SKM-1 treated with dmso at 0.1 percent for 144 hours (cell line): ENCODE measurements at regions not wholly inside any gene's neighbourhood (a gene's known extent, or its start where the extent isn't known, plus 50 kb on each side); places are given as distances from the start of the nearest gene placed in this dataset.
A peak's percentile ranks its signal among the peaks of the same experiment; 100 is the strongest.

Source experiments
- DNase-seq: peaks from one replicate; lab custom pipeline; 2025; ENCODE audit not compliant: unreplicated experiment; lab: John Stamatoyannopoulos, UW

DNA sequence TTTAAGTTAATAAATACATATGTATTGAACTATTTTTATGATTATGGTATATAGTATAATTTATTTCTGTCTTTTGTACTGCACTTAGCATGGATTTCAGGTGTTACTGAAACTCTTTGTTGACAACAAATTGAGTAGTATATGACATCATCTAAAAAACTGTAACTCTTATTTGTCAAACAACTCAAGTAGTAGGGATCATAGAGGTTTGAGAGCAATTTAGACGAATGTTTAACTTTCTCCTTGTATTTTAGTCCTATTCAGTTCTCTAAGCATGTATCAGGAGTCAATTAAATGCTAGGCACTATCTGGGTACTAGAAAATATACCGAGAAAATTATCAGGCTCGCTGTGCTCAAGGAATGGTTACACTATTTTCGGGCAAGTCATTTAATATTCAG is 595.2 kb downstream of the METTL15 start:
- no peak for DNase-seq

DNA sequence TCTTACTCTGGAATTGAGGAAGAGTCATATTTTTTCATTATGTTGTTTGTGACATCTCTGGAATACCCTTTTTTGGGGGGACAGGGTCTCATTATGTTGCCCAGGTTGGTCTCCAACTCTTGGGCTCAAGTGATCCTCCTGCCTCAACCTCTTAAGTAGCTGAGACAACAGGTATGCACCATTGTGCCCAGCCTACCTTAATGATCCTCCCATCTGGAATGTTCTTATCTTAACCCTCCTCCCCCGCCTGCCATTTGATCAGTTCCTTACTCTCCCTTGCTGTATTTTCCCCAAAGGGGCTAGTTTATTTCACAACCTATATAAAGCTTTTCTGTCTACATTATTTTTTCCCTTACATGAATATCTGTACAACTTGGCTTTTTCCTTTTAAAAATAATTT is 594.7 kb downstream of the METTL15 start:
- DNase-seq: no peak

DNA sequence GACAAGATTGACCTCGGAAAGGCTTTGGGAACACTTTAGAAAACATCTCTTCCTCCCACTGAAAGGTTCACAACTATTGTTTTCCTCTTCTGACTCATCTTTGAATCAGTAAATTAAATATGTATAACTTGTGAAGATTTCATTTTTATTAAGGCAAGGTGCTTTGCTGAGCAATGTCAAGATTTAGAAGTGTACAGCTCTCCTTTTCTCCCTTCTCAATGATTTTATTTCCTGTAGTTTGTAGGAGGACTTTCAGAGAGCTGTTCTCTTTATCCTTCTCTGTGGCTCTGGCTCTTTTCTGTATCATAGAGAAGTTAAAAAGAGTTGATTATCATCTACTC is 594.2 kb downstream of the METTL15 start:
- DNase-seq: no peak

DNA sequence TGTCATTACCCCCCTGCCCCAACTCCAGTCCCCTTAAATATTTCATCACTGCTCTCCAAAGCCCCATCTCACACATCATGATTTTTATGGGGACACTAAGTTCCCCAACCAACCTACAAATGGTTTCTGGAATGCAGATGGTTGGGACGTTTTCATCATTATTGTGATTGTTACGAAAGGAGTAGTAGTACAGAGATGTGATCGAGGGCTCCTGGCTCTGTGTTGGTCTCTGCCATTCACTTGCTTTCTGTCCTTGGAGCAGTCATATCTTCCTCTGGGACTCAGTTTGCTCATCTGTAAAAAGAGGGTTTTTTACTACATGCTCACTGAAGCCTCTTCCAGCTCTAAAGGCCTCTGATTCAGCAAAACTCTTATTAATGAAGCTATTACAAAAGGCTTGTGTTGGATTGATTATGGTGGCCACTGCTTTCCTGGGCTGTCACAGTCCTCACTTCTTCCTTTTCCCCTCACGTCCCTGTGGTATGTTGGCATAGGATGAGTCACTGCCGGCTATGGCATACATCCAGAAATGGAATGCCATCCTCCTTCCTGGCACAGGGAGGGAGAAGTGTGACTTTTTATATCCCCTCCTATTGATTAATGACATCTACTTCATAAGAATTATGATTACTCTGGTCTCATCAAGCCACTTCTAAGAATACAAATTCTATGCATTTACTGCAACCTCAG is 593.7 kb downstream of the METTL15 start:
- no peak for DNase-seq

DNA sequence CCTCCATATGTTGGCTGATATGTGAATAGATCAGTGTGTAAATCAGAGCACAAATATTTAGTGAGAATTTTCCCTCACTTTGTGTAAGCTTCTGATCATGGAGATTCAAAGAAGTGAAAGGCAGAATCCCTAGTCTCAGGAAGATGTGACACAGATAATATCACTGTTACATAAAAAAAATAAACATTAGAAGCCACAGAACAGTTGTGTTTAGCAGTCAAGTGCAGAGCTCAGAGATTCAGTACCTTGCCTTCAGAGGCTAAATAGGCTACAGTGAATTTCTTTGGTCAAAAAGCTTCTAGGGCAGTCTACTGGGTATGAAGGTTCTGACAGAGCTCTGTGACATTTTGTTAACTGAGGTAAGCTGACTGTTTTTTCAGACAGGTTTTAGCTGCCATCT is 591.5 kb downstream of the METTL15 start:
- DNase-seq: no peak

DNA sequence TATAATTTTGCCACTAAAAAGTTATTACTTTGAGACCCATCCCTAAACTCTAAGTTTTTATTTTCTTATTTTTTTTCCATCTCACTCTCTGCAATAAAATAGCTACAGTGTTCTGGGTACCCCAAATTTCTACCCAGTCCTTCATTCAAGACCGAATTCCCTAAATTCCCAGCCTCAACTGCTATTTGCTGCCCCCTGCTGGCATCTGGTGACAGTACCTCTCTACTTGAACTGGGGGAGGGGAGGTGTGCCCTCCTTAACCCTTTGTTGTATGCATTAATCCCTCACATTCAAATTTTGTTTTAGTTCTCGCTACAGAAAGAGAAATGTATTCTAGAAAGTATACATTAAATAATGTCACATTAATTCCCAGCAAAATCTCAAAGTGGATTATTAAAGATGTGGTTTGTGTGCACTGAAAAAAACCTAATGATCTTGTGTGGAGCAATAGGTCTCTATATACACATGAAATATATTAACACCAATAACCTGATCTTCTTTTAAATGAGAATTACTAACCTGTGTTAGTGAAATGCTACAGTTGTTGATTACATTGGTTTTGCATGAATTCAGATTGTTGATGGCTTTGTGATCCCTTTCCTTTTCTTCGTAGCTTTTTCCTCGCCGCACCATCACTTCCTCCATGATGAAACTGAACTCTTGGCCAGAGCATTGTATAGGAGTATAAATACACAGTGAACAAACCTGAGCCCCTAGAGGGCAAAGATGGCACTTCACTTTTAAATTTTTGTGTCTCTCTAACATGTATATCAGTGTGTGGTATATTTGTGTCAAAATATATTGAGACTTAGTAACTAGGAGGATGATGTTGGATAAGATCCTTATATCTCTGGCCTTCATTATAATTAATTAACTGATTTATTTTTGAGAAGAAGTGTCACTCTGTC is 590.0 kb downstream of the METTL15 start:
- peak; percentile 21 for DNase-seq

DNA sequence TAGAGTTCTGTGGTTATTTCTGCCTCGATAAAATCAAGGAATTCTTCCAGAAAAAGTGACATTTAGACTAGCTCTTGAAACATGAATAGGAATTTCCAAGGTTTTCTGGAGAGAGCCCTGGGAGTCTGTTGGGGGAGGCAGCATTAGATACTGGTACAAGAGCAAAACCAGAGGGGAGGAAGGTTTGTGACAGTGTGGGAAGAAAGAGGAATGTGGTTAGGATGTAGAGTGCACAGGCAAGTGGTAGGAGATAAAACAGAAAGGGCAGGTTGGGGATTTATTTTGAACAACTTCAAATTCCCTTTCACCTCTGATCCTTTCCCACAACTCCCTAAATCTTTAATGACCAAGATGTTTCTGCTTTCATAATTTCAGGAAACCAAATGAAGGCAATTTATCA is 588.4 kb downstream of the METTL15 start:
- no peak for DNase-seq

DNA sequence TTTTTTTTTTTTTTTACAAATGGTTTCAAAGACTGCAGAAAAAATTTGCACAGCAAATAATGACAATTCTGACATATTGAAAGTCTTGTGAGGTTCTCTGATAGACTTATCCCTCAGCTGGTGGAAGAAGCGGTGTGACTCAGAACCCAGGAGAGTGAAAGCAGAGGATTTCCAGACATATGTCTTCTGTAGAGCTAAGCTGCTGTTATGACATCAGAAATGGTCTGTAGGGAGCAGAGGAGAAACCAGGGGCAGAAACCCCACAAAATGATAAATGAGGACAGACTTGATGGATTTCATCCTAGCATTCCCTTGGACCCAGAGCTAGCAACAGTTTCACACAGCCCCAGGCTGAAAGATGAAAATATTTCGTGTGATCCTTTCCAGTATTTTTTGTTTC is 582.6 kb downstream of the METTL15 start:
- DNase-seq: no peak

DNA sequence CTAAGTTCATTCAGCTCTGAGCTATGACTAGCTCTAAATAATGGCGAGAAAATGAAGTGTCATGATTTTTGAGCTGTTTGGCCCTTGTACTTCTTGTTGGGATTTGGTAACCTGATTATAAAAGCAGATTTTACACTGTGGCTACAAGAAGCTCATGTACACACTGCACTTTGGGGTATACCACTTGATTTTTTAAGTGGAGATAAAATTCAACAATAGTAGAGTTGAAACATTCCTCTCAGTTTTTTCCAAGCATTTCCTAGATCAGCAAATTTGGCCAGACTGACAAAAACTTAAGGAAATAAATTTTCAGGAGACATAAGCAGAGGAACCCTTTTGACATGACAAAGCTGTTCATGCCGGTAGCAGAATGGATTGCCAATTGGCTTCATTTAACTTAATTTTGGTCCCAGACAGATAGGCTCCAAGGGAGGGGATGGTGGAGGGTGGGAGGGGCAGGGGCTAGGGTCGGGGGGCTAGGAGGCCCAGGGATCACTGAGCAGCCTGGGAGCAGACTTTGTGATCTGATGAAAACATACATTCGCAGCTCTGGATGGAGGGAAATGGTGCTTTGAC is 575.9 kb downstream of the METTL15 start:
- no peak for DNase-seq

DNA sequence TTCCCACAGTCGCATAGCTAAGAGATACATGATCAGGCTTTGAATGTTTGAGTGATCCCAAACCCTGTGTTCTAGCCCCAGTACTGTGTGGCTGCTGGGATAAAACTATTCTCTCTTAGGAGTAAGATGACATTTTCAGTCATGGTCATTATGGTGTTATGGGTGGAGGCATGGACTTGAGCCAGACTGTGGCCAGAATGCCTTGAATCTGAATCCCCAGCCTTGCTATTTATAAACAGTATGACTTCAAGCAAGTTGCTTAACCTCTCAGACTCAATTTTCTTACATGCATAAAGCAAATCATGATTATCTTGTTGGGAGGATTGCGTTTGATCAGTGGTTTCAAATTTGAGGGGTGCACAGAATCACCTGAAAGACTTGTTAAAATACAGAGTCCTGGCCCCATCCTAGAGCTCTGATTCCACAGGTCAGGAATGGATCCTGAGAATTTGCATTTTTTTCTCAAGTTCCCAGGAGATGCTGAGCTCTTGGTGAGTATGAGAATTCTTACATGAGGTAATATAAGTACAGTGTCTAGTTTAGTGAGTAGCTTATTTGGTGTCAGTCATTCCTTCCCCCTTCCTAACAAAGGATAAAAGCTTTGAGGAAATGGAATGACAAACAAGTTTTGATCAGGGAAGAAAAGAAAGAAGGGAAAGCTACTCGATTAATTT is 571.7 kb downstream of the METTL15 start:
- DNase-seq: no peak

DNA sequence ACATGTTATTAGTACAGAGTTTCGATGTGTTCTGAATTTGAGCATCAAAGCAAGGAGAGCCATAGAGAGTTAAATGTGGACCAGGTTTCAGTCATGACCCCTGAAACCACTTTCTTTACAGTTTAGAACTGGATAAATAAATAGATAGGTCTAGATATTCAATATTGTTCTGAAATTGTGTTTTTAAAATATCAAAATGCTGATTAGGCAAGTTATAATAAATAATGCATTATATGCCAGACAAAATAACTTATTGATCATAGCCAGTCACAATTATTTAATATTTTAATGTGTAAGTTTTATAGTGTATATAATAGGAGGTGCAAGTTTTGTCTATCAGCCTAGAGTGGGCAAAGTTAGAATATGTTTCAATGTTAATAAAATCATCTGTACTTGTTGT is 569.5 kb downstream of the METTL15 start:
- no peak for DNase-seq

DNA sequence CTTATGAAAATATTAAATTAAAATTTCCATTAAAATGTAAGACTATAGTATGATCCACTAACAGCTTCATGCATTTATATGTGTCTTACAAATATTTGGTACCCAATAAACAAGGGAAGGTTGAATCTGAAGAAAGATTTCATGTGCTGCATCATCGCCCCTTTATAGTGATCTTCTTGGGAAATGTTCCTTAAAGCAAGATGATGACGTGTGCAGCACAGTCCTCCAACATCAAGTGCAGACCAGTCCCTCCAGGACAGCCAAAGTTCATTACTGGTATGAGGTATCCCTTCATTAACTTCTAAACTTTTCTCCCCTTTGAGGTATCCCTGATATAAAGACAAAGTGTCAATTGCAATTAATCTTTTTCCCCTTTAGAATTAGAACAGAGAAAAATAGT is 567.0 kb downstream of the METTL15 start:
- DNase-seq: no peak

DNA sequence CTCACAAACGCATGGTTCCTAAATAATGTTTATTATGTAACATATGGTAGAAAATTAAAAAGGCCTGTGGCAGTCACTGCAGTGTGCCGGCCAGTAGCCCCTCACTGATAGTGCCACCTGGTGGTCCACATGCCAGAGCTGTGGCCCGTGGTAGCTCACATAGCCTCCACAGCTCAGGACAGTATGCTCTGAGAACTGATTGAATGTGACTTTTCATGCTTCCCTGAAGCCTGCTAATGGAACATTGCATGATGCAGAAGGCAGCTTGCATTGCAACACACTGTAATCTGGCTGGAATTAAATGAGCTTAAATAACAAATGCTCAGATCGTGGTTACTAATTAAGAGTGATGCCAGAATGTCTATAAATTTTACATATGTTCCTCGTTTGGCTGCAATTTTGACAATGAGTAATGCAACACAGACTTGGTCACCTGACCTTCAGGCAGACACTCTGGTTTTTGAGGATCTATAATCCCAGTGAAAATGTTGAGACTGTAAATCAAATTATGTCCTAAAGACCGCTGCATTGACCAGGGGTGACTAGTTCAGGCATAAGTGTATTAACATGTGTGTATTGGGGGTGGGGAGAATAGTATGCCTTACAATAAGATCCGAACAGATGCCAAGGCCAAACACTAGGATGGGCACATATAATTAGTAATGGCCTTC is 566.4 kb downstream of the METTL15 start:
- no peak for DNase-seq

DNA sequence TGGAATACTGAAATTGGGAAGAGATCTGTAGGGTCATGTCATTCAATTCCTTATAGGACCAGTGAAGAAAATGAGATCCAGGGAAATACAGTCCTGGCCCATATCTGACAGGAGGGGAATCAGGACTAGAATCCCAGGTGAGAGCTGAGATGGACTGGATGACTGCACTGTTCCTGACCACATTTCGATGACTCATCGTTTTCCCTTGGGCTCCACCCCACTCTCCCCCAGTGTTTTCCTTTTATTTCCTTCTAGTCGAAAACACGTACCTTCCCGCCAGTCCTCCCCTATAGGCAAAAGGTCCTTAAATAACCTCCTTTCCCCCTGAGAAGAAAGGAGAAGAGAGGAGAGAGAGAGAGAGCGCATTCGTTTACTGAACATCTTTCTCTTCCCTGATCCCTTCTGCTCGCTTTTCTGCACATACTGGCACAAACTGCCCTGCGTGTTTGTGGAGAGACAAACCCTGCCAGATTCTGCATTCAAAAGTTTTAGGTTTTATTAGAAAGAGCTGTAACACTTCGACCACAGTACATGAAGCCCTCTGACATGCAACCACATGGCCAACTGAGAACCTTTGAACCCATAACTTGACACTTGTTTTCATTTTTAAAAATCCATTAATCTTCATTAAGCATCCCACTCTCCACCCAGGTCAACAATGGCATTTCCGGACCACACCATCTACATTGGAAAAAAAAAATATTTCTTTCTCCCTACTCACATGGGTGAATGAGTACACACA is 565.7 kb downstream of the METTL15 start:
- no peak for DNase-seq

DNA sequence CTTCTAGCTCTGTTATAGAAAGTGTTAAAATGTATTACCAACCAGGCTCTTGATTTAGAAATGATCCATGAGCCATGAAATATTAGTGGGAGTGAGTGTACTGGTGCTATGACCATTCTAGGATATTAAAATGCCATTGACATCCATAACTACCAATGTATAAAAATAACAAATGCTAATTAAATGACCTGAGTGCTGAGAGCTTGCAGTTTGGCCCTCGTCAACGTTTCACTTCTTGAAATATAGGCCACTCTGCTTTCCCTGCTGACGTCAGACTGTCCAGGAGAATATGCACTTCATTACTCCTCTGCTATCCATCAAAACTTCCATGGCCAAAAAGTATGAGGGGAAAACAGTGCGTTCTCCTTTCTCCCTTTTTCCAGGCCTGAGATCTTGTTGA is 563.1 kb downstream of the METTL15 start:
- no peak for DNase-seq

DNA sequence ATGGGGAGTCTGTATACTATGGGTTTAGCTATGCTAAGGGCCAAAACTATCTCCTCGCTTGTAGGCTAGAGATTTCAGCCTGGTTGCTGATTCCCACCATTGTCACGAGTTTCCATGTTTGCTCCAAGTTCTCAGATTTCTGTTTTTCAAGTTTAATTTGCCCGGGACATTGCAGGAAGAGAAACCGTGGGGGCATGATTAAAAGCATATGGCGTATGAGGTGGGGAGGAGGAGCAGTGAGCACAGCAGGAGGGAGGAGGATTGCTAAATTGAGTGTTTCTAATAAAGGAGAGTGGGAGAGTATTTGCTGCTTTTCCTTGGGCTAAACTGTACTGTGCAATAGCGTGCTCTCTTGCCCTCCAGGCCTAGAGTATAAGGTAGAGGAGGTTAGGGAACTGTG is 558.4 kb downstream of the METTL15 start:
- DNase-seq: no peak

DNA sequence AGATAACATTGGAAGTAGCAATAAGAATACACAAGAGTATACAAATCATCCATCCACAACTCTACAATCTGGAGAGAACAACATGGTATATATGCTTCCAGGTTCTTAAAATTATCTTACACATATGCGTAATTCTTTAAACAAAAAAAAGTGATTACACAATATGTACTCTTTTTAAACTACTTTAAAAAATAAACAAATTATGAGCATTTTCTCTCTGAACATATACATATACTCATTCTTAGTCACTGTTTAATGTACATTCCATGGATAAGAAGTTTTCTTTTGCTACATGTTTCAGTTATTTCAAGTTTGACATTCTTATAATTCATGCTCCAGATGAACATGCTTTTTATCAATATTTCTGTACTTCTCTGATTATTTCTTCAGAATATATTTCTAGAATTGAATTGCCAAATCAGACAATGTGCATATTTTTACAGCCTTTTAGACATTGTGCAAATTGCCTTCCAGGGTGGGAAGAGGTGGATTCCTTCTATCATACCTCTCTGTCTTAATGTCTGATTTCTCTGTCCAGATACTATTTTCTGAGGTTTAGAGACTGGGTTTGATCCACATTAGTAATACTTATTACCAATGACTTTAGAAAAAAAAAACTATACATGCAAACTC is 551.6 kb downstream of the METTL15 start:
- no peak for DNase-seq

DNA sequence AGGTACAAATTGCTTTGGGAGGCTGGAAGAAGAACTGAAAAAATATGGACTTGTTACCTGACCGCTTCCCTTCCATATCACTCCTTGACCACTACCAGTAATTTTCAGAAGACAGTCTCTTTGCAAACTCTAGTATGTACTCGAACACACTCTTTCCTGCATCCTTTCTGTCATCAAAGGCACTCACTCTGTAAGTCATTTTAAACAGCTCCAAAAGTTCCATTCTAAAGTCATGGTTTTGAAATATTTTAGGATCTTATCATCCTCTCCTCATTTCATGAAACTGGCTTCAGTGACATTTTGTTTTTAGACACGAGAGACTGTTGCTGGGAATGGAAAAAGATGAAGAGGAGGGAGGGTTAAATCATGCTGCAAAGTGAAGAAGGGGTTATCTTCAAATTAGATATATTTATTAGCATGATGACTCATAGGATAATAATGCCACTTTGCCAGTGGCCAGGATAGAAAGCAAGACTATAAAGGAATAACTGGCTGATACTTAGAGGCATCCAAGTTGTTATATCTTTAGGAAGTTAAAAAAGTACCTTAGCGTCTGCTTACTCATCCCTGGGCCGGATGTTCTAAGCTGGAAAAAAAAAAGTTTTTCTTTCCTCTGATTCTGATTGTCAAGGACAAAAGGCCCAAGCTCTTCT is 549.3 kb downstream of the METTL15 start:
- no peak for DNase-seq

DNA sequence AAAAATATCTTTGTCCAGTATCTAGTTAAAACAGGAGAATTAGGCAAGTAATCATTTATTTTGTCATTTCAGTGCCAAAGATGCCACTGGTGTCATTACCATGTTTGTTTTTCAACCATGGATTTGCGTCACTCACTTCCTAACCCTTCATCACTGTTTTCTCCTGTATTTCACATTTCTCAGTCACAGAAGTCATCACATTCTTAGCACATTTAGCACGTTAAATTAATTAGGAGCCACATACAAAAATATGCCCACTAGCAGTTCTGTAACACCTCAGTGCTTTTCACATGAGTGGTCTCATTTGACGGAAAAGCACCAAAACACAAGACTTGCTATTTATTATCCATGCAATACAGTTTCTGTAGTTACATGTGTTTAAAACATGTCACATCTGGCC is 546.0 kb downstream of the METTL15 start:
- no peak for DNase-seq

DNA sequence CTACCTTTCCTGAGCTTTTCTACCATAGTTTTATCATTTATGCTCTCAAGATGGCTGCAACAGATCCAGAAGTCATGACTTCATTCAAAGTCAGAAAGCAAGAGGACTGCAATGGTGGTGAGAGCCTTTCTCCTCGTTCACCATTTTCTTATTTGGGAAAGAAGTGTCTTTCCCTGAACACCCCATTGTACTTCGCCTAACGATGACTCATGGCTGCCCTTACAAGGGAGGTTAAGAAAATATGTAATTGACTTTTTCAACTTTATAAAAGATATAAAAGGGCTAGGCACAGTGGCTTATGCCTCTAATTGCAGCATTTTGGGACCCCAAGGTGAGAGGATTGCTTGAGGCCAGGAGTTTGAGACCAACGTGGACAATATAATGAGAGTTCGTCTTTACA is 541.7 kb downstream of the METTL15 start:
- no peak for DNase-seq
